Aorta (tissue), 5 donors: ENCODE measurements at regions not wholly inside any gene's neighbourhood (a gene's known extent, or its start where the extent isn't known, plus 50 kb on each side); places are given as distances from the start of the nearest gene placed in this dataset.

Source experiments
- ATAC-seq: fragments of 200-7000 bp; cut with Tn5 transposase; one replicate; pipeline ENCODE4 v1.9.1; 2022; ENCODE audit warnings: moderate library complexity; ENCODE audit not compliant: low FRiP score
- DNase-seq, 2 donors: peaks; one replicate each; pipeline ENCODE4 v3.0.0-alpha.2; 2020
- H3K27ac ChIP-seq, 2 donors: one replicate each; pipeline ENCODE4 v1.5.1; 2013; ENCODE audit warnings: low read length in 2 of 2, mild to moderate bottlenecking in 2 of 2, moderate library complexity in 2 of 2, control low read depth in 1 of 2, inconsistent platforms in 1 of 2, low read depth in 1 of 2
- H3K27me3 ChIP-seq, 2 donors: one replicate each; pipeline ENCODE4 v1.6.1; 2013; ENCODE audit warnings: control low read depth in 1 of 2, low read length in 1 of 2, mild to moderate bottlenecking in 1 of 2, moderate library complexity in 1 of 2; ENCODE audit not compliant: insufficient read depth in 2 of 2, control insufficient read depth in 1 of 2
- H3K36me3 ChIP-seq, 2 donors: one replicate each; pipeline ENCODE4 v1.6.1; 2013; ENCODE audit warnings: control low read depth in 1 of 2, low read length in 1 of 2, mild to moderate bottlenecking in 1 of 2; ENCODE audit not compliant: insufficient read depth in 2 of 2, control insufficient read depth in 1 of 2
- H3K4me1 ChIP-seq, 2 donors: one replicate each; pipeline ENCODE4 v1.6.1; 2013; ENCODE audit warnings: low read length in 2 of 2, control low read depth in 1 of 2, mild to moderate bottlenecking in 1 of 2, moderate library complexity in 1 of 2; ENCODE audit not compliant: insufficient read depth in 2 of 2, control insufficient read depth in 1 of 2
- H3K4me3 ChIP-seq, 2 donors: one replicate each; pipeline ENCODE4 v1.5.1; 2013; ENCODE audit warnings: low read length in 2 of 2, control low read depth in 1 of 2, mild to moderate bottlenecking in 1 of 2
- H3K9me3 ChIP-seq: one replicate; pipeline ENCODE4 v1.6.1; 2013; ENCODE audit warnings: mild to moderate bottlenecking, low read length; ENCODE audit not compliant: control insufficient read depth
- WGBS, 2 donors: extraction: QIAGEN DNeasy Blood & Tissue Kit; methylation state at CpG; one replicate each; pipeline ENCODE4 v1.1.7; 2013; 5-methylcytosine and 5-hydroxymethylcytosine counted together
- intact Hi-C, 2 donors: fragments of 100-400 bp; cut with DNase I; formaldehyde crosslinking; loops; one replicate each; pipeline versions ENCODE4 v1.14.2 to v1.15.0; 2022
- donor health status: healthy with polysubstance abuse.
- donor health status: Bipolar disorder and iron deficiency.
- donor health status: DM: no; HTN: no; CAD: no.
- donor health status: DM: no; HTN: no; CAD: no.
- donor health status: DM: yes; HTN: yes; CAD: no.

DNA sequence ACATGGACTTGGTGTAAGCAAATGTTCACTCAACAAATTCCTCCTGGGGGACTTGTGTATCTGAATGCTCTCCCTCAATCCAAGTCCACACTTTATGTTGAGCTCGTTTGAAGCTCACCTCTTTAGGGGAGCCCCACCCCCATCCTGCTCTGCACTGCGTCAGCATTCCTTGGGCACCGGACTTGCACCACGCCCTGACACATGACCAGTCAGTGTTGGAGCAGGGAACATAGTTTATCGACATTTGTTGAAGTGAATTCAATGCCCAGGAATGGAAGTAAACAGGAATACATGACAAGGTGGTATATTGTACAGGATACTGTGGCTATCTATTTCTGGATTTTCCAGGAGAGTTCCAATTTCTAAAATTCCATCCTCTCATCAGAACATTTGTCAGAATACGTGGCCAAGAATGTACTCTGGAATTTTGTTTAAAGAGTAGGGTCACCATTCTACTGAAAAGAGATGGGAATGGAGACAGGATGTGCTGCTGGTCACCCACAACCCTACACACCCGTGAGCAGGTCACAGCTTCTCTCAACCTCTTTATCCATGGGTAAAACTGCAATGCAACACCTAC, 60.0 kb upstream of the LNX1 start:
- DNase-seq (no peak), ATAC-seq (no peak)
- Histone ChIP-seq H3K9me3 (no peaks in the 10 kb centered on the region), H3K36me3 (no peaks in the 10 kb centered on the region), H3K27ac (no peak overlapping the region), H3K4me1 (no peaks in the 10 kb centered on the region), H3K4me3 (no peak overlapping the region), H3K27me3 (no peaks in the 10 kb centered on the region)
- intact Hi-C loops, result loop anchor here in 1 of 2 donors (10.0 kb wide), 1 partner anchor 146 kb away; no protein-coding TSS in a partner anchor
- WGBS, 2 donors, result 49 to 52% methylated on average over 7 of the region's 7 CpGs

DNA sequence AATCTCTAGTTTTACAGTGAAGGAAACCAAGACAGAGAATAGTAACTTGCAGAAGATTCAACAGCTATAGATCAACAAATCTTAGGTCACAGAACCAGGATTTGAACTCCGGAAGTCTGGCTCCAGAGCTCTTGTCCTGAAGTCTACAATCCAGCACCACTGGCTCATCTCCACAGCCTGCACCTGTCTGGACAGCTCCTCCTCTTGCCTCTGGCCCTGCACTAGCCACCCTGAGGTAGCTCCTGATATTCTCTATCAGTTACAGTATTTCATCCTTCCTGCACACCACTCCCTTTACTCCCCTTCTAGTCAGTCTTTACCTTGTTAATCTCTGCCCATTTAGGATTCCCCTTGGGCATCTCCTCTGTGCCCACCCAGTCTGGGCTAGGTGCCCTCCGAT, 58.1 kb upstream of the LNX1 start:
- Histone ChIP-seq H3K27ac (no peak overlapping the region), H3K4me3 (no peak overlapping the region), H3K27me3 (no peaks in the 10 kb centered on the region), H3K4me1 (no peaks in the 10 kb centered on the region), H3K9me3 (no peaks in the 10 kb centered on the region), H3K36me3 (no peaks in the 10 kb centered on the region)
- DNase-seq (no peak), ATAC-seq (no peak)
- WGBS, 2 donors, result 45 to 93% methylated on average over 2 of the region's 2 CpGs
- intact Hi-C loops, result no loop called here

DNA sequence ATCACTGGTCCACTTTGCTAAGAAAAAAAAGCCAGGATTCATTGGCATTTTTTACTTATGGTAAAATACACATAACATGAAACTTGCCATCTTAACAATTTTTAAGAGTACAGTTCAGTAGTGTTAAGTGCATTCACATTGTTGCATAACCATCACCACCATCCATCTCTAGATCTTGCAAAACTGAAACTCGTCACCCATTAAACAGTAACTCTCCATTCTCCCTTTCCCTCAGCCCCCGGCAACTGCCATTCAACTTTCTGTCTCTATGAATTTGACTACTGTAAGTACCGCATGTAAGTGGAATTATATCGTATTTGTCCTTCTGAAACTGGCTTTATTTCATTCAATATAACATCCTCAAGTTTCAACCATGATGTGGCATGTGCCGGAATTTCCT, 56.3 kb upstream of the LNX1 start:
- Histone ChIP-seq H3K27me3 (no peaks in the 10 kb centered on the region), H3K4me1 (no peaks in the 10 kb centered on the region), H3K4me3 (no peak overlapping the region), H3K9me3 (no peaks in the 10 kb centered on the region), H3K27ac (no peak overlapping the region), H3K36me3 (no peaks in the 10 kb centered on the region)
- 75 to 96% methylated on average over 5 of the region's 5 CpGs for WGBS, 2 donors
- intact Hi-C loops, result no loop called here
- no peak for DNase-seq
- no peak for ATAC-seq

DNA sequence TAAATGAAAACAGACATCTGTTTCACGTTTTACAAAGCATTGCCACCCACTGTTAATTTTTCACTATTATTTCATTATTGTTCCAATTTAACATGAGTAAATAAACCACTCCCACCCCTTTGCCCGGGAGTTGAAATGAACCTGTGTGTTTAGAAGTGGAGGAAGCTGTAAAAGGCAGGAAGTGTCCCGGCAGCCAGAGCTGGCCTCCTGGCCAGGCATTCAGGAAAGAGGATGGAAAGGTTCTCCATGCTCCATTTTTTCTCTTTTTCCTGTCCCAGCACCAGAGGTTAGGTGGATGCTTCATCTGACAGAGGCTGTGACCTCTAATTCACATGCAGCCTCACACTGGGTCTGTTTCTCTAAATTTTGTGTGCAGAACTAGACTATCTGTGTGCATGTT, 55.5 kb upstream of the LNX1 start:
- intact Hi-C loops, result no loop called here
- H3K27ac ChIP-seq, result no peak overlapping the region
- no peaks in the 10 kb centered on the region for H3K4me1 ChIP-seq
- no peaks in the 10 kb centered on the region for H3K9me3 ChIP-seq
- 56 to 64% methylated on average over 3 of the region's 3 CpGs for WGBS, 2 donors
- DNase-seq (no peak), ATAC-seq (no peak)
- H3K36me3 ChIP-seq, result no peaks in the 10 kb centered on the region
- H3K27me3 ChIP-seq, result no peaks in the 10 kb centered on the region
- no peak overlapping the region for H3K4me3 ChIP-seq

DNA sequence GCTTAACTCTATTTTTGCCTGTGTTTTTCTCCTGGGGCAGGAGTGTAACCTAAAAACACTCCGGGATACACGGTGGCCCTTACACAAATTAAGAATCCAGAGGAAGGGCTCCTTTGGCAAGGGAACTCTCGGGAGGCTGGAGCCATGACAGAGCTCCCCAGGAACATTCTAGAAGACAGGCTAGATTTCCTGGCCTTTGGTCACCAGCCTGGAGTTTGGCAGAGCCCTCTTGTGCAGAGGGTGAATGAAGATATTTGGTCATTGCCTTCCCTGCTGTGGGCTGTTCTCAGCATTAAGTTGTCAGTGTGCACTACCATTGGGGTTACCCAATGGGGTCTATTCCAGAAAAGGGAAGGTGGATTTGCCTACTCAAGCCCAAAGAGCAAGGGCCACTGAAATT, 53.8 kb upstream of the LNX1 start:
- ATAC-seq, result no peak
- H3K4me1 ChIP-seq, result no peaks in the 10 kb centered on the region
- no peak overlapping the region for H3K4me3 ChIP-seq
- H3K9me3 ChIP-seq, result no peaks in the 10 kb centered on the region
- intact Hi-C loops, result loop anchor here in 1 of 2 donors (1.0 kb wide), 1 partner anchor 43 kb away; no protein-coding TSS in a partner anchor
- WGBS, 2 donors, result 72 to 83% methylated on average over 3 of the region's 3 CpGs
- H3K27ac ChIP-seq, result no peak overlapping the region
- no peaks in the 10 kb centered on the region for H3K27me3 ChIP-seq
- no peak for DNase-seq
- no peaks in the 10 kb centered on the region for H3K36me3 ChIP-seq

DNA sequence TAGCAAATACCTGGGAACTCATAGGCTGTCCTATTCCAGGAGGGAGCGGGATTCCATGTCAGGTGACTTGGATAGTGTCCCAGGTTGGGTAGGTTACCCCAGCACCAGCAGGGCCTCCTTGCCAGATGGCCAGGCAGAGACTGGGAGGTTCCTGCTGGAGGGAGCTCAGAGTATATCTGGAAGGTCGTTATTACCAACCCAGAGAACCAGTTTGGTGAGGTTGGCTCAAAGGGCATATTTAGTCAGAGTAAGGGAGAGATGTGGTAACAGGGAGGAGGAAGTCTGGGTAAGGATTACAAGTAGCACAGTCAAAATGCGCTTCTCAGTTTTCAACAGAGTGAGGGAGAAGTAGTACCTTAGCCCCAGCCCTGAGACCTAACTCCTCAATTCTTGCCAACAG, 53.3 kb upstream of the LNX1 start:
- 72 to 77% methylated on average over 3 of the region's 3 CpGs for WGBS, 2 donors
- Histone ChIP-seq H3K4me3 (no peak overlapping the region), H3K27me3 (no peaks in the 10 kb centered on the region), H3K9me3 (no peaks in the 10 kb centered on the region), H3K4me1 (no peaks in the 10 kb centered on the region), H3K27ac (no peak overlapping the region), H3K36me3 (no peaks in the 10 kb centered on the region)
- intact Hi-C loops, result loop anchor here in 1 of 2 donors (1.0 kb wide), 1 partner anchor 42 kb away; no protein-coding TSS in a partner anchor
- DNase-seq (no peak), ATAC-seq (no peak)
